Ramos (cell line): ENCODE measurements at regions not wholly inside any gene's neighbourhood (a gene's known extent, or its start where the extent isn't known, plus 50 kb on each side); places are given as distances from the start of the nearest gene placed in this dataset.

Experiments used
- in situ Hi-C: fragments of 300-500 bp; cut with MboI; formaldehyde crosslinking; loops from one replicate; pipeline ENCODE4 v1.14.3; 2022; ENCODE audit warnings: low sequenced_read_pairs; ENCODE audit not compliant: unreplicated experiment

DNA sequence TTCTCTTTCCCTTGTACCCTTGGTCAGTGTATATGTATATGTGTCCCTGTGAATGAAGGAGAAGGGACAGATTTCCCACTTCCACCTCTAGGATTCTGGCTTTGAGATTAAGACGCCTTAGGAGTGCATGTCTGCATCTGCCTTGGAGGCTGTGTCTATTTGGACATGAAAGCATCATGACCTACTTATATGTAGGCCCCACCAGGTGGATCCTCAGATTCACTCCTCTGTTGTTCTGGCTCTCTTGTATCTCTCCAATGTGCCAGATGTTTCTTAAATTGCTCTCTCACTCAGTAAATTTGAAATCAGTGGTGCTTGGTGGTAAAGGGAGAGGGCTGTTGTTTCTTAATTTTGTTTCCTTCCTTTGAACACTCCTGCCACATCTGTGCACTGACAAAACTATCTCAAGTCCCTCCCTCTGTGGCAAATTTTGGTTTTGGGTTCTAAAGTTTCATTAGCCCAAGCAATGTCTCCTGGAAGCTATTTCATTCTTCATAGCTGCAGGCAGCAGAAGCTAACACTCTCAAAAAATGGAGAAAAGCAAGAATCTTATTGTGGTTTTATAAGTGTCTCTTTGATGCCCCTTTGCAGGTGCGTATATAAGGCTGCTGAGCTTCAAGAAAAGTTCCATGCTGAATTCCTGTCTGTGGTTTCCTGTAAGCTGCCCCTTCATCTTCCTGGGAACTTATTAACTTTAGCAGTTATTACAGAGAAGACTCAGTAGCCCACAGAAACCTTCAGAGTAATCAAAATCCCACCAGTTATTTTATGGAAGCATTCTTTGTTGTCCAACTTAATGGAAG lies 179.7 kb upstream of the SETBP1 start:
- in situ Hi-C loops = no loop called here

DNA sequence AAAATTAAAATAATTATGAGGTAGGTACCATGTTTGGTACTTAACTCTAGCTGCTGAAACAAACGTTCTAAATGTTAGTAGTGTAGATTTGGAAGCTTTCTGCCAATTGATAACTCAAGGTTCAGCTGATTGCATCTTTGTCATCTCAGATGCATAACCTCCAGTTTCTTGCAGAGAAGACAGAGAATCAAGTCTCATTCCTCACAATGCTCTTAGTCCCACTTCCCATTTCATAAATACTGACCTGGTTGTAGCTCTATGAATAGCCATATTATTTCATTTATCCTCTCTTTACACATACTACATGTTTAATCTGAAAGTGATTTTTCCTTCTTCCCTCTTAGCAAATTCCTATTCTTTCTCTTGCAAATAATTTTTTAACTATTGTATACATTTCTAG lies 178.5 kb upstream of the SETBP1 start:
- in situ Hi-C loops = no loop called here

GRCh38 chr18:44502790-44503189 lies 177.9 kb upstream of the SETBP1 start:
- in situ Hi-C loops = no loop called here

DNA sequence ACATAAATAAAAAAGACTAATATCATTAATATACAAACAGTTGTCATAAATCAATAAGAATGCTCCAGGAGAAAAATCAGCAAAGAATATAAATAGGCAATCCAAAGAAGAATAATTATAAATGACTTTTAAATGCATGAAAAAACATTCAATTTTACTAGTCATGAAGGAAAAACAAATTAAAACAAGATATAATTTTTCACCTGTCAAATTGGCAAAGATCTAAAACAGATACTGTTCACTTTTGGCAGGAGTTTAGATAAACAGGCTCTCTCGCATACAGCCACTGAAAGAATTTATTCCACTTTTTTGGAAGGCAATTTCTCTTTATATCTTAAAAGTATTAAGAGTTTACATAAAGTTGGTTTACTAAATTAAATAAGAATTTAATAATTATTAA lies 176.8 kb upstream of the SETBP1 start:
- in situ Hi-C loops = no loop called here

DNA sequence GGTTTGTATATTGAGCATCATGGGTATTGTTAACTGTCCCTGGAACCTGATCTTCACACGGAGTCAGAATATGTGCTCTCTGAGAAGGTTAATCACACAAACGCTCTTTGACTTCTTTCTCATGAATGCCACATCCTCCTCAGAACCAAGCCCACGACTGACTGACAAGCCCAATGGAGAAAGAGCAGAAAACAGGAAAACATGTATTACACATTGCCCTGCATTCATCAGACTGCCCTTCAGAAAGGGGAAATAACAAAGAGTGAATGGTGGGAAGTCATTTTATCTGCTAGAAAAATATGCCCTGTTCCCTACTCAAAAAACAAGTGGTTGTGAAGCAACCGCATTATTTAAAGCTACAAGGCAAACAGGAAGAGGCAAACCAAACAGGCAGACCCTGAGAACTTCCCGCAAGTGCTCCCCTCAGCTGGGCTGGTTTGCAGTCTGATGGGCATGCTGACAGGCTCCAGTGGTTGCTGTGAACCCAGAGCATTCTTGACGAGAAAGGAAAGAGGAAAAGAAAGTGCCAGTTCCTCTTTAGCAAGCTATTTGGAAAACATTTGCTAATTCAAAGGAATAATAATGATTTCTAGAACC lies 172.9 kb upstream of the SETBP1 start:
- in situ Hi-C loops = no loop called here

GRCh38 chr18:44508474-44508873 lies 172.2 kb upstream of the SETBP1 start:
- in situ Hi-C loops = no loop called here

DNA sequence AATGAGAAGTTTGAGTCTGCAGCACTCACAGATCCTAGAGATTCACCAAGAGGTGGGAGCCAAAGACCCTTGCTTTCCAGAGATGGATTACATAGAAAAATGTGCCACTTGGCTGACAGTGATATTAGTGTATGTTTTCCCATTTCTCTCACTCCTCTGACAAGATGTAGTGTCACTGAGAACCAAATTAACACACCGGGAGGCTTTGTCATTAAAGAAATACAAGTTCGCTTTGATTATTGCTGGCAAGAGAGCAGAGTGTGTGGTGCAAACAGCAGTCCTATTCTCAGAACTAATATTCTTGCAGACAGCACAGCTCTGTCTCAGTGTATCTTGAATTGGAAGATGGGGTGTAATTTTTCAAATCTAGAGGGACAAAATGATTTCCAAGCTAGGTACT lies 171.6 kb upstream of the SETBP1 start:
- in situ Hi-C loops = no loop called here

DNA sequence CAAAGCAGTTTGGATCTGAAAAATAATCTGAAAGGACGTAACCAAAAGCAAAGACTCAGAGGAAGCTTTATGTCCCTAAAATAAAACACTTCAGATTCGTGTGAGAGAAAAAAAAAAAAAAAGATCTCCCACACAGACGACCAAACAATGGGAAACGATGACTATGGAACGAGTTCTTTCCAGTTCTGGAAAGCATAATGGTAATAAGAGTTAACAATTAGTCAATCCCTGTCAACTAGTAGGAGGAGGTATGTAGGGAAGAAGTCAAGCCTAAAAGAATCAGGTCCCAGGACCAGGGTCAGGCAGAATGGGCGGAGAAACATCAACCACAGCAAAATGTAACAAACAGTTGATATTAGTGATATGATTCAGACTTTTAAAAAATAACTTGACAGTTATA lies 170.3 kb upstream of the SETBP1 start:
- in situ Hi-C loops = no loop called here

- in situ Hi-C loops = no loop called here
These were observed 167.5 kb upstream of the SETBP1 start for GRCh38 chr18:44513233-44513632.

DNA sequence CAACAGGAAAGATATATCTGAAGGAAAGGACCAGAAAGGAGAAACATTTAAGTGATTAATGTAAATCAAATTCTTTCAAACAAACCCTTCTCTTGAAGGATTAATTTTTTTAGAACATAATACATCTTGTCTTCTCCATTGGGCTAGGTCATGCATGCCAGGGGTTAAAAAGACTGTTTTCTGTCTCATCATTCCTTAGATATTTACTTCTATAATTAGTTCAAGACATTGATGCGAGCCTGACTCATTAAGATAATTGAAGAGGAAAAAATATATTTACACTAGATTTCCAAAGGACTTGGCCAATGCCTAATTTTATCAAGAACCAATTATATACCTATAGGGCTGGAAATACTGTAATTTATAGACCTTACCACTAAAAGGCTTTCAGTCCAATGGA lies 166.6 kb upstream of the SETBP1 start:
- in situ Hi-C loops = no loop called here

DNA sequence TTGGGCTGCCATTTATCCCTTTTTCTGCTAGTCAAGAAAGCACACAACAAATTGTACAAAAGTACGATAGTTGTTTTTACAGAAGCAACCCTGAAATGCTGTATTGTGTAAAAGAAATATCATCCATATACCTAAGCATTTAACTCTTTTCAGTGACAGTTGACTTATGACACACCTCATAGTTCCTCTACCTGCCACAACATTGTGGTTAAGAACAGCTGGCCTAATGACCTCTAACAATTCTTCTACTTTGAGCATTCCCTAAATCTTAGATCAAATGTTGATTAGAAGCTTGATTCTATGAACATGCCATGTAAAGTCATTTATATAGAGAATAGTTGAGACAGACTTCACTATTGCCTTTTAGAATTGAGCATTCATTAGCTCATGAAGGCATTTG lies 165.9 kb upstream of the SETBP1 start:
- in situ Hi-C loops = no loop called here

GRCh38 chr18:44516450-44516849 lies 164.2 kb upstream of the SETBP1 start:
- in situ Hi-C loops = no loop called here

DNA sequence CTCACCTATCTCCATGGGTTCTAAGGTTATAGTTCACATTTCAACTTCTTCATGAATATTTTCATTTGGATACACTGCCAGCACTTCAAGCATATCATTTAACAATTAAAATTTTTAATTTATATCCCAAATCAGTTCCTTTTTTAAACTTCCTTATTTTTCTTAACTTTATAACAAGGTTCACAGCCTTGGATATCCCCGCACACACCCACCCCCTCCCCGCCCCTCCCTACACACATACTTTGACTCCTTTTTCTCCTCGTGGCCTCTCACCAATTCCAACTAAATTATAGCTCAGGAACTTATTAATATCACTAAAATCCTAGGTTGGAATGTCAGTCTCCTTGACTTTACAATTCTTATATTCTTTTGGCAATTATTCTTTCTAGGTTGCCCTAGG lies 163.6 kb upstream of the SETBP1 start:
- in situ Hi-C loops = no loop called here

- in situ Hi-C loops = no loop called here
These were observed 162.5 kb upstream of the SETBP1 start for GRCh38 chr18:44518091-44518615.

DNA sequence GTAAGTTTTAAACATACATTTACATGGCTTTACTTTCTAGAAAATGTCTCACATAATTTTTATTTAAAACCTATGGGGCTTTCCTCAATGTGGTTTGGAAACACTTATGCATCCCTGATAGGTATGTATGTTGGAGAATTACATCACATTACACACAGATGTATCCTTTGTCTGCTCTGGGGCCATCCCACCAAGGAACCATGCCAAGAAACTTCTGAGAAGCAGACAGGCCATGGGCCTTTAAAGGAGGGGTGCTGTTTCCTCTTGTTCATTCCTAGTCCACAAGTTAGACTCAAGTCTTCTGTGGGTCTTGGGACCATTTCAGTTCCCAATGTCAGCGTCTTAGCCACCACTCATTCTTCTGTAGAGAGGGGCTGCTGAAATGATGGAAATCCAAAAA lies 162.0 kb upstream of the SETBP1 start:
- in situ Hi-C loops = no loop called here

DNA sequence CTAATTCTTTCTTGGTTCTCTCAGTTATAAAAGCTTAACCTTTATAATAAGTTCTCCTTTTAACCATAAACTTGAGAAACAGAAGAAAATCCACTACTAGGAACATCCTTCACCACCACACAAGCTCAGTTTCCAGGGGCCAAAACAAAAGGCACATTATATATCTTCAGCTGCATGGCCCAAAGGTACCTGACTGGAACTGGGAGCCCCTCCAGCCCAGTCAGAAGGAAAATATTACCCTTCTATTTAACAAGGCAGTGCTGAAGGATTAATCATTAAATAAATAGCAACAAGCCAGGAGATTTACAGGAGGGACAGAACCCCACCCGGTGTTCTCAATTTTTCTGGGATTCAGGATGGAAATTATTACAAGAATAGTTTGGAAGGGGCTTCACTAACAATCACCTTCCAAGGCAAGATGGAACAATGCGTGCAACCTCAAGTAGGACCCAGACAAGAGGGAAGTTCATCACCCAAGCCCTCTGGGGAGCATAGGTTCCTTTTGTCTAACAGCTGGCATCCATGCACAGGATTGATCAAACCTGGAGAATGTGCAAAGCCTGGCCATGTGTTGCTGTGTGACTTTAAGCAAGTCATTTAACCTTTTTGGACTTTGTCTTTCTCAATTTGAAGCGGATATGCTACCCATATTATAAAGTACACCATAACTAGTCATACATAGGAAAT lies 159.6 kb upstream of the SETBP1 start:
- in situ Hi-C loops = no loop called here

DNA sequence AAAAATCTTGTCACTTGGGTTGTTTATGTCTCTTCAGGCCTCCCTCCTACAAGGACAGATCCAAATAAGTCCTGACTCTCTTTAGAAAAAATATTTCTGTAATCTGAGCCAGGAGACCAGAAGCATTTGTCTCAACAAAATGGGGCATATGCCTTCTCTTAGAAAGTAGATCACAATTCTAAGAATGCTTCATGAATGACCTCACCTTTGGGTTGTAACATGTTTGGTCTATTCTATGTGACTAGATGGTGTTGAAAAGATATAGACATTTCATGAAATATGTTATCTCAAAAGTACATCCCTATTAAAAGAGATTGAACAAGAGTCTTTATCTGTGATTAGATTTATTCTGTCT lies 159.0 kb upstream of the SETBP1 start:
- in situ Hi-C loops = no loop called here

DNA sequence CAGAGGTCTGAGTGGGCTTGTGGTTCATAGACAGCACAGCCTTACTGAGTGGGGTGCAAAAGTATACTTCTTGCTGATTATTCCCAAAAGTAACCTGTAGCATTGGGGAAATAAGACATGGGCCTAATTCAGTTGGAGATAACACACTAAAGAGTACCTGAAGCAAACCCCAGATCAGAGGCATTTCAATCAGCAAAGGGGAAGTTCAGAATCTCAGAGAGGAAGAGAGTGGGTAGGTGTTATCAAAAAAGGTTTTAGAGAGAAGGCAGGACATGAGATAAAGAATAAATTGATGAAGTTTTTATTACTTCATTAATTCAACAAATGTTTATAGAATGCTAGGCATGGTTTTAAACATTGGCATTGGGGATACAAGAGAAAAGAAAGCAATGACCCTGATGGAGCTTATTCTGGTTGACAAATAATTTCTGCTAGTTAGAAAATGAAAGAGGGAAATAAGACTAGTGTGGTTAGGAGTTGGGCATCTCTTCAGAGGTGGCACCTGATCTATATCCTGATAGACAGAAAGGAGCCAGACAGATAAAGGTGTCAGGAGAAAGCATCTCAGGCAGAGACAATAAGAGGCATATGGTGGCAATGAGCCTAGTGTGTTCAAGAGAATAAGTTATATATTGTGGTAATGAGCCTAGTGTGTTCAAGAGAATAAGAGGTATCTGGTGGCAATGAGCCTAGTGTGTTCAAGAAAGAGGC lies 153.8 kb upstream of the SETBP1 start:
- in situ Hi-C loops = no loop called here

GRCh38 chr18:44533071-44533470 lies 147.6 kb upstream of the SETBP1 start:
- in situ Hi-C loops = no loop called here

GRCh38 chr18:44536046-44536445 lies 144.6 kb upstream of the SETBP1 start:
- in situ Hi-C loops = no loop called here

GRCh38 chr18:44536619-44537018 lies 144.1 kb upstream of the SETBP1 start:
- in situ Hi-C loops = no loop called here
